ENCODE measurements at regions not wholly inside any gene's neighbourhood (a gene's known extent, or its start where the extent isn't known, plus 50 kb on each side); places are given as distances from the start of the nearest gene placed in this dataset.

GRCh38 chr2:118502106-118502505 lies 345.3 kb downstream of the EN1 start:
- TF ChIP-seq CTCF (IDR thresholded peaks at IDR 0.05) (no peak), POLR2A (IDR thresholded peaks at IDR 0.05) (no peak)
